GM19035 (cell line): ENCODE measurements at regions not wholly inside any gene's neighbourhood (a gene's known extent, or its start where the extent isn't known, plus 50 kb on each side); places are given as distances from the start of the nearest gene placed in this dataset.

ENCODE experiments used
- ATAC-seq: cut with Tn5 transposase; IDR thresholded peaks from one replicate; pipeline ENCODE4 v1.9.1; 2021; ENCODE audit not compliant: unreplicated experiment

DNA sequence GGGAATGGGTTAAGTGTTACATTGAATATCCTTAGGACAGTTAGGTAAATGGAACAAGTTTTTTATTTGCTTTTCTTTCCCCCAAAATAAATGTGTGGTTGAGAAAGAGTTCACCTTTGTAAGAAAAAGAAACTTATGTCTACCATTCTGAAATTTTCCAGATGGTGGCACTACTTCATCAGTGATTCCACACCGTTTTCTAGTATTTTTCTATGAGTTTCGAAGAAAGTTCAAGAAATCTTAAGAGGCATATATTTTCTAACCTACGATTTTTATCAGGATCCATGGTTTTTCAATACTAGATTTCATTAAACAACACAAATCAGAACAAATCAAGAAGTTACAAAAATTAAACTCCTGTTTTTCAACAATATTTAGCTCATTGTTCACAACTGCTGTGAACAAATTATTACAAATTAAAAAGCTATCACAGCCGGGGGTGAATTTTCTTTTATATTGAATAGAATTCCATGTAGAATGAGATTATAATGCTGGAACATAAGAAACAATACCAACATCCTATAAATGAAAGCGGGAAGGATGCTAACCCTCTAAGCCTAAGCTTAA is 163.1 kb upstream of the NPVF start:
- ATAC-seq: no peak

DNA sequence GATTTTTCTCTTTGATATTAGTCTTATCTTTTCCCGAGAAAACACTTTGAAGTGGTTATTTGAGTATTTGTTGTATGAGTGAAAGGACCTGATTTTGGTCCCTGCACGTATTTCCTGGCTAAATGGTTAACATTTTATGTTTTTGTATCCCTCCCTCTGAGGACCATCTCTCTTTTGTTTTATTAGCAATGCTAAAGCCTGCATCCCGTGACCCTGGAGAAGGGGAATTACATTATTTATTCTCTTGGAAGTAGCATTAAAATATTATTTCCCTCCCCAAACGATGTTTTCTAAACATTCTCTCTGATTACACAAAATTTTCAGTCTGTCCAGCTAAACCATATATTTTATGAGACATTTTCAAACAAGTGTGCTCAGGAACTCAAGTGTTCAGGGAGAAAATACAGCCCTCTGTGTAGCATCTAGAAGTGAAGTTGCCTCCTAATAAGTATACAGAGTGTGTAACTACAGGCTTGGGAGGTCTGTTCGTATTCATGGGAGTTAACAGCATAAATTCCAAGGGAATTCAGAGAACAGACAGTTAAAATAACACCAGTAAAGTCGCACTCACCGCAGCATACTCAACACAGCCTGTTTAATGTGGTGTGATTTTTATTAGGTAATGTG is 163.8 kb upstream of the NPVF start:
- no peak for ATAC-seq

DNA sequence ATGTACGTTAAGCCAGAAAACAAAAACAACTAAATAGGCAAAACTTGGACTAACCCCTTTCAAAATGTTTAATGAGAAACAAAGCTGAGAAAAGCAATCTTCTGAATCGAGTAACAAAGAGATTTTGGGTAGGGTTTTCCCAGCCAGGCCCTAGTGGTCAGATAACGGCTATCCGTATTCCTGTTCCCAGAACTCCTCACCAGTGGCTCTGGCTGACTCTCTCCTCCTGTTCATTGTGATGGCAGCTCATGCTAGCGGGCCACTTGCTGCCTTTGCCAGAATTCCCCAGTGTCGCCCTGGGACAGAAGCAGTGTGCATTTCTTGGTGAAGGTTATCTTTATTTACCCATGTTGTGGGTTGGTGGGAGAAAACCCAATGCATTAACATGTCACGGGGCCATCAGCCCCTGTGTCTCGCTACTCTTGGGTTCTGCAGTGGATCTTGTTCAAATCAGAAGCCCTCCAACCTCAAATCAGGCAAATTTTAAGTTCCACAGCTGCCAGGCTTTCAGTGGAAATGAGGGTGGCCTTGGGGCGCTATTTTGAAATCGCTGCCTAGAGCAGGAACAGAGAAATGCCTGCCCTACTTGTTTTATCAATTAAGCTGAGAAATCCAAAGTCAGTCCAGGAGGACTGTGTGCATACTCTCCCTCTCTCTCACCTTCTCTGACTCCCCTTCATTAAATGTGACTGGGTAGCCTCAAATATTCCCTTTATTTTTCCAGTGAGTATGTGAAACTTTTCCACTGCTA is 164.5 kb upstream of the NPVF start:
- ATAC-seq: no peak

DNA sequence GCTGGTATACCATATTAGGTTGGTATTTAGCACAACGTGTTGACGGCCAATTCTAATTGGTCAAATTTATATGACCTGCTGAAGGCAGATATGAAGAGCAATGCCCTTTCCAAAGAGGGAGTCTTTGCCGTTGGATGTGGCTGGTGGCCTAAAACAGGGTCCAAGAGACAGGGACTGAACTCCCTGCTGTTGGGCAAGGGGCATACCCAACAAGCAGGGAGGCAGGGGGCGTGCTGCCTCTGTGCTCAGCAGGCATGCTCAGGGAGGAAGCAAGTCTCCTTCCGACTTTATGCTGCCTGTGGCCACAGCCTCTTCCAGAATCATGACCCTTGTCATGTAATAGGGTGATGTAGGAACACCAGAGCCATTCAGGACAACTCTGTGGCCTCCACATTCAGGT is 167.7 kb upstream of the NPVF start:
- no peak for ATAC-seq

DNA sequence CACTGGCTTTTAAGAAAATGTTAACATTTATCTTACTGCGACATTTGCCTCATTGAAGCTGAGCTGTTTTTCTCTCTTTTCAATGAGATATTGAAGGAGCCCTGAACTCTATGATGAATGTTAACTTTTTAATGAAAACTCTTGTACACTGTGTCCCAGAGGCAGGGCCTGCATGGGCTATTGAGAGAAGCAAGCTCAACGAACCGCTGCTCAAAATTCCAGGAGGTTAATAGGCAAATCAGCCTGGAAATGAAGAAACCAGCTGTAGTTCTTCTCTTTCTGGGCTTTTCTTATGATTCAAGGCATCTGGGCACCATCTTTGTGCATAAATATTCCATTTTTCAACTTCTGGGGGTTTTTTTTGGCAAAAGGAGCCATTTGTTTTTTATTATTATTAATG is 168.4 kb upstream of the NPVF start:
- ATAC-seq: no peak

DNA sequence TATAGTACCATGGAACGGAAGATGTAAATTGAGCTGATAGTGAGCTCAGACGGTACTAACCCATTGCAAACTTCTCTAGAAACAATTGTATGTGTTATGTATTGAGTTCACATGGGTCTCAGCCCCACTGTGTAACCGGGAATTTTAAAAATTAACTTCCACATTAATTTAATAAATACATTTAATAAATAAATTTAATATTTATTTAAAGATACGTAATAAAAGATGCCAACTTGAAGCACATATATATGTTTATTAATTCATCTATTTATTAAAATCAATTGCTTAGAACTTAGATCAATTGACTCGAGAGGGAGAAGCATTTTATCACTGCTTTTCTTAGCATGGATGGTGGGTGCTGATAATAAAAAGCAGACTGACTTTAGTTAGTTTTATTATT is 170.1 kb upstream of the NPVF start:
- no peak for ATAC-seq

DNA sequence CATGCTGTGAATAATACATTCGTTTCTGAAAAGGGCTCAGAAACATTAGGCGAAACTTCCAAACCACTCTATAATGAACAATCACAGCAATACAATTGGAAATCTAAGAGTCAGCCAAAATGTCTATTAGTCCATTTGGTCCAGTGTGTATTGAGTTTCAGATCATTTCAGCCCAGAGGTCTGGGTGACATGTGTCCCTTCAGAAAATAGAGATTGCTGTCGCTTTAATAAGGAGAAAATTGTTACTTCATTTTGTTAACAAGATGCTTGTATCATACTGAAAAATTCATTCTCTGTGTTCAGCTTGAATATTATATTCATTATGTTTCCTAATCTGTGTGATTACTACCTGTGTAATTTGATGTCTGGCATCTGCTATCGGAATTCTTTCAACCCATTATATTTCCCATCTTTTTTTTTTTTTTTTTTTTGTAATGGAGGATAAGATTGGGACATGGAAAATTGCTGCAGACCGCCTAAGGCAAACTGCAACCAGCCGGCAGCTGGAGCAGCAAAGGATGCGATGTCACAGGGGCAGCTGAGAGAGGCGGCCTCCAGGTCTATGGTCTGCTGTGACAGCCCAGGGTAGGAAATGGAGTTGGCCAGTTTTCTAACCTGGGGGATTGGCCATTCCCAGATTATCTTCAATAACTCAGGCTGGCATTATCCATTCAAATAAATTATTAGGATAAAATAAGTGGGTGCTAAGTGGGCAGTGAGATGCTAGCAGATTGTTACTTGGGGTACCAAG is 170.9 kb upstream of the NPVF start:
- ATAC-seq: no peak

DNA sequence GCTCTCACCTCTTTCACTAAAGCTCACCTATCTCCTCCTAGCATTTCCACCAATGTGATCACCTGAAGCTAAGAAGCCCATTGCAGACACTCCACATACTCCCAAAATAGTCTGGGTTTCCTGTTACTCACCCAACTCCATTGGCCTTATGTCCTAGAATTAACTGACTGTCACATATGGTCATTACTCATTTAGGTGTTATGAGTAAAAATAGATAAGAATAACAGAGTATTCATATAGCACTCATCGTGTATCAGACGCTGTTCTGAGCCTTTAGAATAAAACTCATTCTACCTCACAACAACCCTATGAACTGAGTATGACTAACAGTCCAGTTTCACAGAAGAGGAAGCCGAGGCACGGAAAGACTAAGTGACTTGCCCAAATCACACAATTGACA is 174.2 kb upstream of the NPVF start:
- ATAC-seq: no peak

DNA sequence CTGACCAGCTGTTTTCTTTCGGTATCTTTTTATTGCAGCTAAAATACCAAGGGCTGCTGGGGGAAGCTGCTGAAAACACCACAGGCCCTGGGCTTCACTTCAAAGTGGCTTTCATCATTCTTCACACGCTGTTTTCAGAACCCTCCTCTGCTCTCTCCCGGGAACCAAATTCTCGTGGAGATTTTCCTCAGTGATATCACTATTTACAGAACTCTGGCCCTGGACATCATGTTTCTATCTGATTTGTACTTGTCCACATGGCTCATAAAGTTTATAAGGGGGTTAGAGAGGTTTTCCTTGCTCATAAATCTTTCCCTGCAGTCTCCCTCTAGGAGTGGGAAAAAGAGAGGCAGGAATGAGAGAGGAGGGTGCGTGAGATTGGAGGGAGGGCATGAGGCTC is 177.4 kb upstream of the NPVF start:
- ATAC-seq: no peak

DNA sequence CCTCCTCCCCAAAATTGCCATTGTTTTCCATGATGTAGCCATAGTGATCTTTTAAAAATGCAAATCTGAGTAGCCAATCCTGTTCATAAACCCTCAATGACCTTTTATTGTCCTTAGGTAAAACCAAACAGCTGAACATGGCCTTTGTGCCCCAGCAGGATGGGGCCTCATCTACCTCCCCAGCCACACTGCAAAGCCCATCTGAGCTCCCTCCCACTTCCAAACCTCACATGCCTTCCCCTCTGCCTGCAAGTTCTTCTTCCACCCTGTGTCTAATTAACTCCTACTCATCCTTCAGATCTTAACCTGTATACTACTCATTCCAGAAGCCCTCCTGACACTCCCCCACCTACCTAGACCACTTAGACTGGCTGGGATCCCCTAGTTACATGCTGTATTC is 178.8 kb upstream of the NPVF start:
- ATAC-seq: no peak

DNA sequence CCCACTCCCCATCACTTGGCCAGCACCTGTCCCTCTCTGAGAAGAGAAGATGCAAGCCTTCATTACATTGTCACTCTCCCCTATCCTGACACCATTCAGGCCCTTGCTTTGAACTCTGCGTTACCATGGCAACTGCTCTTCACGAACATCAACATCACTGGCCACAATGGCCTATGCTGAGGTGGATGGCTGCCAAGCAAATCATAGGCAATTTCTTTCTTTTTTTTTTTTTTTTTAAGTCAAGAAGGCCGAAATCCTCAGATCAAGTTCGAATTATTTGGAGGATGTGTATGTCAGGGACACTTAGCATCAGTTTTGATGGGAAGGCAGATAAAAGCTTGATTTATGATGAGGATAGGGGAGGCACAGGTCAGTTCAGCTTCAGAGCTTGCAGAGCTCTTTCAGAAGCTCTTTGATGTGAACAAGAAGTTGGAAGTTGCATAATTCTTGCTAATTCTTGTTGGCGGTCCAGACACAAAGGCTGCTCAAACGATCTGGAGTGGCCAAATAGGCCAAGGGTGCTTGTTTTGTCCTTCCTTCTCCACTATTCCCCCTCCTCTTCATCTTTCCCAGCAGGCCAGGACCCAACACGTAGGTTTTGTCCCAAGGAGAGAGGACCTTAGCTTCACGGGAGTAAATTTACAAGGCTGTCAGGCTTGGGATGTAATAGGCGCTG is 179.9 kb upstream of the NPVF start:
- no peak for ATAC-seq

DNA sequence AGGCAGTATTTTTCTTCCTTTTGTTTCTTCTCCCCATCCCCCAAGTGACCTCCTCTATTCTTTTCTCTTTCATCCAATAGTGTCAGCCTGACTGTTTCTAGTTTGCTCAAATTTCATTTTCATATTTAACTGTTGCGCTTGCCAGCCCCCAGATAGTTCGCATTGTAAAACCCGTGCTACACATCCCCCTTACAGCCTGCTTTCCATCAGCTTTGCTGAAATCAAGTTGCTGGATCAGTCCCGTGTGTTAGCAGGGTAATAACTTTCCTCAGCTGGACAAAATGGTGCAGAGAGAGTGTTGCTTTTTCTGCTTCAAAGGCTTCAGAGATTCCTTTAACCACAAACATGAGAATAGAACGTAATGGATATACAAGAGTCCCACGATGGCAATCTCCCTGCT is 180.6 kb upstream of the NPVF start:
- no peak for ATAC-seq

DNA sequence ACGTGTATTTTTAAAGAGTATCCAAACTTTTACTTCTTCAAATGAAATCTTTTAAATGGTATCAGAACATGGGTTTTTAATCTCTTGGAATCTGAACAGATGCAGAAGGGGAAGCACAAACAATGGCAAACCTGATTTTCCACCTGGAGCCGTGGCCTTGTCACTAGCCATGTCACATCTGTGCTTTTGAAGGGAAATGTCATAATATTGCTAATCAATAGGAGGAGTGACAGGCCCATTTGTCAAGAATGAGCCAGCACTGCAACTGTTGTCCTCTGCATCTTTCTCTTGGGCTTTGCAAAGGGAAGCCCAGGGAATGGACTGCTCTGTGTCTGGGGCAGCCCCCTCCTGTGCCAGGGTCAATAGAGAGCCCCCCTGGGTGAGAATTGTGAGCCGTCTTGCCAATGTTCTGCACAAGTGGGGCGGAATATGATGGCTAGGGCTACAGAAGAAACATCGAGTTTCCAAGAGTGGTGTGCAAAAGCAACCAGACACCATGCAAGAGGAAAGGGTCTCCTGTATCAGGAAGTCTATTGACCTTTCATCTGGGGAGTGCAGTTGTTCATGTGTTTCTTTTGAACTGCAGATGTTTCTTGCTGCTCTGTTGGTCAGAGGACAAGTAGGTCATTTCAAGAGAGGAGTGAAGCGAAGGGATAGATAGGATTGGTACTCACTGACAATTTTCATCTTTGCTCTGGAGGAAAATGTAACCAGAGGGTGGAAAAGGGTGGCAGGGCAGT is 181.8 kb upstream of the NPVF start:
- no peak for ATAC-seq

DNA sequence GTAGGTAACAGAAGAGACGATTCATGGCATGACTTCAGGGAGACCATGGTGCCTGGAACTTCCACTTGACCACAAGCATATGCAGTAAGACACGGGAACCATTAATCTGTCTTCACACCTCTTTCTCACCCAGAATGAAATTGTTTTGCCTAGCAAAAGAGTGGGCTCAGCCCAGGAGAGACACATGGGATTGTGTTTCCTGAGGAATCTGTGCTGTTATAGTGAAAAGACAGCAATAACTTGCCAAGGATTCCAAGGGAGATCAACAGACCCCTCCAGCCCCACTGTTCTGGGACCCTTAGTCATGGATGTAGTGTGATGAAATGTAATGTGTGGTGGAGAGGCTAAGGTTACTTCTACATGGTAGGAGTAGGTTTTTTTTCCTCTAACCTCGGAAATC is 192.5 kb upstream of the NPVF start:
- ATAC-seq: no peak

DNA sequence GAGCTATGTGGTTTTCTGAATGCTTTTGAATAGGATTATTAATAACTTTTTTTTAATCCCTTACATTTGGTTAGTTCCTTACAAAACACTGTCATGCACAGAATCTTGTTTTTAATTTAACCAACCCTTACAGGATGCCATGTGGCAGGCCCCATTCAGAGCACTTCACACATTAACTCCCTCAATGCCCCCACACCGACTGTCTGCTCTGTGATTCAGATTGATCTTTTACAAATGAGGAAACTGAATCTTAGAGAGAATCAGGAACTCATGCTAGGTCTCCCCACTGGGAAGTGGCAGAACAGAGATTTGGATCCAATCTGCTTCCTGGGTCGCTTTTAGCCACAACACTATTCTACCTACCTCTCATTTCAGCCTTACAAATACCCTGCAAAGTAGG is 195.8 kb upstream of the NPVF start:
- no peak for ATAC-seq

DNA sequence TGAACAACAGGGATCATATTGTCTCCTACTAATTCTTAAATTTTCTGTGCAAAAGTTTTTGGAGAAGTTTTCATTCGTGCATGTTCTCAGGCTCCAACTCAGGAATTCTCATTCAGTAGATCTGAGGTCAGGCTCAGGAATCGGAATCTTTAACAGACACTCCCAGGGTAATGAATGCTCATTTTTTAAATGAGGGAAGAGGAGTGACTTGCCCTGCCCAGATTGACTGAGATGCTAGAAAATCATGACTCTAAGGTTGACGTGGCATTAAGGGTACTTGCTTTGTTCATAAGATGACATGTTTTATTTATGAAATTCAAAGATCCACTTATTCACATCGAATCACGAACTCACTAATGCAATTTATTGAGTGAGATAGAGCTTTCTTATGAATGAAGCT is 196.6 kb upstream of the NPVF start:
- ATAC-seq: no peak

DNA sequence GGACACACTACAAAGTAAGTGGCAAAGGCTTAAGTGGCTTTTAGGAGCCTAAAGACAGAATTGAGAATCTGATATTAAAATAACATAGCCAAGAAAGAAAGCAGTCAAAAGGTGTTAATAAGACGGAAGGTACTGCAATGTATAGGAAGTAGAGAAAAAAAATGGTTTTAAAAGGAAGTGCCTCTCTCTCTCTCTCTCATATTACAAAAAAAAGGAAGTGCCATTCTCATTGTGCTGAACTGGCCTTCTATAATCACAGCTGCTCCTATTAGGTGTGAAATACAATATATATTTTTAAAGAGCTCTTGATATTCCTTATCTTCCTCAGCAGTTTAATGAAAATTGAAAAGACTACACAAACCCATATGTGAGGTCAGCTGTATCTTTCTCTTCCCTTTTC is 199.4 kb upstream of the NPVF start:
- no peak for ATAC-seq

DNA sequence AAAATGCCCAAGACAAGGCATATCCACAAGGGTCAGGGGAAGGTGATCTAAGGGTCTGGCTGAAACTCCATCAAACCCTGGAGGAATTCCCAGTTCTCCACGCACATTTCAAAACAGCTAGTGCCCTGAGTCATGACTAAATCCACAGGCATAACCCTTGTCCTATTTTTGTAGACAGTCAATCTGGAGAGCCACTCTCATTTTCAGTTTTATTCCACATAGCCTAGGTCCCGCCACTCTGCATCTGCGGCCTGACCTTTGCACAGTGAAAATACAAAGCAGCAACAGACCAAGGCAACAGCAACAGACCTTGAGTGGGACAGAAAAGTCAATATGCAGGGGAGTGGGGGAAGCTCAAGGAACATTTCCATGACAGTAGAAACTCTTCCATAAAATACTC is 201.4 kb upstream of the NPVF start:
- ATAC-seq: no peak

DNA sequence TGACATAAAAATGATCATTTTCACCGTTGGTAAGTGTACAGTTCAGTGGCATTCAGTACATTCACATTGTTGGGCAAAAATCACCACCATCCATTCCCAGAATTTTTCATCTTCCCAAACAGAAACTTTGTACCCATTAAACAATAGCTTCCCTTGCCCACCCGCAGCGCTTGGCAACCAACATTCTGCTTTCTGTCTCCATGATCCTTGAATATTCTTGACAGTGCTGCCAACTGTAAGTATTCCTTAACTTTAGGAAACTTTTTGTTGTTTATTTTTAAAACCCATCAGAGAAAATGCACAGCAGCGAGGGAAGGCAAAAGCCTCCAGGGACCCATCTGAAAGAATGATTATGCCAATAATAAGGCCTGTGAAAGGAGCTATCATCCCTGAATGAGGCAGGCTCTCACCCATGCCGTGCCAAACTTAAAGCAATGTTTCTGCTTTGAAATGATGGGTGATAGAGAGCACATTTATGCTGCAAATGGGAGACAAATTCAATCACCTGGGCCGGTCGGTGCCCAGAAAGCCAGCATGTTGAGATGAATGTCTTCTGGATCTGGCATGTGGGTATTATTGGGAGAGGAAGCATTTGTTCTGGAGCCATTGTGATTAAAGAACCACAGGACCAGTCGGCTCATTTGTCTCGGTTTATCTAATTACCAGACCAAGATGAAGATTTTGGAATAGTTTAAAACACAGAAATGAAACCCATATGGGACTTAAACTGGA is 202.1 kb upstream of the NPVF start:
- ATAC-seq: no peak

DNA sequence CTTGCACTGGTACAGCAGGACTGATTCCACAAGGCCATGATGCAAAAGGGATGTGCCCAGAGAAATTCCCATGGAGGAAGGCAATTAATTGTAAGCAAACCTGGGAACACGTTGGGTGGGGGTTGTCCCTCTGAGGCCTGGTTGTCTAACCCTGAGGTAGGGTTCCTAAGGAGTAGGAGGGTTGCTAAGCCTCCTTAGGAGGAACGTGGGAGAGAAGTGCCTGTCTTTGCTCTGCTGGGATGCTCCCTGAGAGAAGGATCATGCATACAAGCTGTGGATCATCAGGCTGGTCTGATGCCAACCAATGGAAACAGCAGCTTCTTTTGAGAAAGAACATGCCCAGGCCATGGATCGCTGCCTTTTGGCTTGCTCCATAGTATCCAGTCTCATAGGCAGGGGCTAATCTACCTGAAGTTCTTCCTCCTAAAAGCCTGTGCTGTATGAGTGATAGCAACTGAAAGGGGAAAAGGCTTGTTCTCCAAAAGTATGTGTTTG is 203.7 kb upstream of the NPVF start:
- no peak for ATAC-seq
